NCI-H460 (cell line): ENCODE measurements at regions not wholly inside any gene's neighbourhood (a gene's known extent, or its start where the extent isn't known, plus 50 kb on each side); places are given as distances from the start of the nearest gene placed in this dataset.
"Not testable (repeated sequence)": the region's sequence is repeated elsewhere in the genome, so short reads cannot be mapped to it uniquely, and the experiment has no call there.

ENCODE experiments used
- DNase-seq: peaks from one replicate; pipeline ENCODE4 v3.0.0-alpha.2; 2016; ENCODE audit warnings: low read depth; ENCODE audit errors: extremely low read depth

DNA sequence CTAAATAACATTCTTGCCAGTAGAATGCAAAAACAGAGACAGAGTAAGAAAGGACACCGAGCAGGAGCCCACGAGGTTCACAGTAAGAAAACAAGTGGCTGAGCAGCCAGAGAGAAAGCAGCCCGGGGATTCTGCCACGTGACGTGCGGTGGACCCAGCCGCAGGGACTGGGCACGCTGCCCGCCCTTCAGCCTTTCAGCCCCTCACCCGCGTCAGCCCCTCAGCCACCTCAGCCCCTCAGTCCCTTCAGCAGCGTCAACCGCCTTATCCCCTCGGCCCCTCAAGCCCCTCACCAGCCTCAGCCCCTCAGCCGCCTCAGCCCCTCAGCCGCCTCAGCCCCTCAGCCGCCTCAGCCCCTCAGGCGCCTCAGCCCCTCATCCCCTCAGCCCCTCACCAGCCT lies 1532.2 kb downstream of the REEP3 start:
- DNase-seq: not testable (repeated sequence)

DNA sequence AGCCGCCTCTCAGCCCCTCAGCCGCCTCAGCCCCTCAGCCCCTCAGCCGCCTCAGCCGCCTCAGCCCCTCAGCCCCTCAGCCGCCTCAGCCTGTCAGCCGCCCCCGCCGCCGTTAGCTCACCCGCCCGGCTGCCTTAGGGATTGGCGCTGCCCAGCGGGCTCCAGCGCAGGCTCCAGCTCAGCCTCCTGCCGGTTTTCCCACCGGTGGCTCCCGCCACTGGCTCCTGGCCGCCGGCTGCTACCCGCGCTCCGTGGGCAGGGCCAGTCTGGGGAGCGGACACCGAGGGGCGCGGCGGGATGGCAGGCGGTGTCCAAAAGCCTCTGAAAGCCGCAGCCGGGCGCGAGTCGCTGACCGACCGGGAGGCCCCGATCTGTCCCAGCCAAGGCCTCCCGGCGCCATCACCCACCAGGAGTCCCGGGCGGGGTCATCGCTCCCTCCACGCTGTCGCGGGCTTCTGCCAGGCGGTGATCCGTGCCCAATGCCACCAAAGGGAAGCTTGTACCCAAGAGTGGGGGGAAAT lies 1532.7 kb downstream of the REEP3 start:
- not testable (repeated sequence) for DNase-seq

DNA sequence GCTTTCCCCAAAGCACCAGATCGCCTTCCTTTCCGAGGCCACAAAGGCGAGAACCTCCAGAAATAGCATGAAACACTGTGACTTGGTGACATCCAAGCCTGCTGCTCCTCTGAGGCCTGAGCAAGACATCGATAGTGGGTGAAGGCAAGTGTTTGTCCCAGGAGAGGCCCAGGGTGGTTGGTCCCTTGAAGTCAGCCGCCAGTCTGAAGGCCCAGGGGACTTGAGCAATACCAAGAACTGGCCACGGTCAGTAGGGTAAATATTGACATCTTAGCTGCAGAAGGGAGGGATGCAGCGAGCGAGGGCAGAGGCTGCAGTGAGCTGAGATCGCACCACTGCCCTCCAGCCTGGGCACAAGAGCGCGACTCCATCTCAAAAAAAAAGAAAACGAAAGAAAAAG lies 1533.5 kb downstream of the REEP3 start:
- not testable (repeated sequence) for DNase-seq

DNA sequence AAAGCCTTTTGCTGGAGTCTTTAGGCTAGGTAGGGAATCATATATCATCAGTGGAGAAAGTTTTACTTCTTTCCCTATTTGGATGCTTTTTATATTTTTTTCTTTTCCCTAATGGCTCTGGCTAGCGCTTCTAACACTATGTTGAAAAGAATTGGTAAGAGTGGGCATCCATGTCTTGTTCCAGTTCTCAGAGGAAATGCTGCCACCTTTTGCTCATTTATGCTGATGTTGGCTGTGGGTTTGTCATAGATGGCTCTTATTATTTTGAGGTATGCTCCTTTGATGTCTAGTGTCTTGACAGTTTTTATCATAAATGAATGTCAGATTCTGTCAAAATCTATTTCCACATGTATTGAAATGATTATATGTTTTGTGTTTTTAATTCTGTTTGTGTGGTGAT lies 1544.1 kb downstream of the REEP3 start:
- DNase-seq: no peak

DNA sequence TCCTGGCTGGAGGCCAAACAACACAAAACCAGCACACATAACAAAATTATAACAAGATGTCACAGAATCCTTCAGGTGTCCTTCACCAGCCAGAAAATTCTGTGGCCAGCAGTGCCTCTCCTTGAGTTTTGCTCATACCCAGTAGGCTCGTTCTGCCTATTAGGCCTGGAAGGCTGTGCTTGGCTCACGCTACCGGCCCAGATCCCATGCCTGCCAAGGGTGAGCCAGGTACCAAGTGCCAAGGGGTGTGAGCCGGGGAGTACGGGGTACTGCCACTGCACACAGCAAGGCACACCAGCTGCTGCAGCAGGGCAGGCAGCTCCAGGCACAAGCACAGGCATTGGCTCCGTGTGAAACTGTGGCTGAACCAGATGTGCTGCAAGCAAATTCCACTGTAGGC lies 1562.0 kb downstream of the REEP3 start:
- no peak for DNase-seq

DNA sequence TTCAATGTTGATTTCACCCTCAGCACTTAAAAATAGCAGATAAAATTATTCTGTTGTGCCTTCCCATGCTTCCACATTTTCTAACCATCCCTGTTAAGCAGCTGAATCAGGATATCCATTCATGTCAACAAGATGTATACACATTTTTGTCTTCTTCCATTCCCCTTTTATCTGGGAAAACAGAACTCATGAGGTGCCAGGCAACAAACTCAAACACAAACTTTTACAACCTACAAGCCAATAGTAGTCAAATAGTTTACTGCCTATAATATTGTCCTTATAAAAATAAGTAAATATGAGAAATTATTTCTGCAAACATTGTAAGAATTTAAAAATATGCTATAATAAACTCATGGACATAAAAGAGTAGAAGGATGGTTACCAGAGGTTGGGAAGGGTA lies 1569.8 kb downstream of the REEP3 start:
- DNase-seq: no peak

DNA sequence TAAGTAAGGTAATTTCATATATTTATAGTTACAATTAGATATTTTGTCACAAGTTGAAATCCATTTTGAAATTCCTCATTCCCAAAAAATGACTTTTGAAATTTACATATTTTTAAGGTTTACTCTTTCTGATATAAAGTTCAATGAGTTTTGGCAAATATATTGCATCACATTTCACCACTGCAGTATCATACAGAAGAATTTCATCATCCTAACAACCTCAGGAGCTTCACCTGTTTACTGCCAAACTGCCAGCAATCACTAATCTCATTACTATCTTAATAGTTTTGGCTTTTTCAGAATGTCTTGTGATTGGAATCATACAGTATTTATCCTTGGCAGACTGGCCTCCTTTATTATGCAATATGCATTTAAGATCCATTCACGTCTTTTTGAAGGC lies 1578.9 kb downstream of the REEP3 start:
- DNase-seq: no peak

DNA sequence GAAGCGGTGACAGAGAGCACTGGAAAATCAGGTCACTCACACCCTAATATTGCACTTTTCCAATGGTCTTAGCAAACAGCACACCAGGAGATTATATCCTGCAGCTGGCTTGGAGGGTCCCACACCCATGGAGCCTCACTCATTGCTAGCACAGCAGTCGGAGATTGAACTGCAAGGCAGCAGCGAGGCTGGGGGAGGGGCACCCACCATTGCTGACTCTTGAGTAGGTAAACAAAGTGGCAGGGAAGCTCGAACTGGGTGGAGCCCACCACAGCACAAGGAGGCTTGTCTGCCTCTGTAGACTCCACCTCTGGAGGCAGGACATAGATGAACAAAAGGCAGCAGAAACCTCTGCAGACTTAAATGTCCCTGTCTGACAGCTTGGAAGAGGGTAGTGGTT lies 1579.7 kb downstream of the REEP3 start:
- DNase-seq: not testable (repeated sequence)

DNA sequence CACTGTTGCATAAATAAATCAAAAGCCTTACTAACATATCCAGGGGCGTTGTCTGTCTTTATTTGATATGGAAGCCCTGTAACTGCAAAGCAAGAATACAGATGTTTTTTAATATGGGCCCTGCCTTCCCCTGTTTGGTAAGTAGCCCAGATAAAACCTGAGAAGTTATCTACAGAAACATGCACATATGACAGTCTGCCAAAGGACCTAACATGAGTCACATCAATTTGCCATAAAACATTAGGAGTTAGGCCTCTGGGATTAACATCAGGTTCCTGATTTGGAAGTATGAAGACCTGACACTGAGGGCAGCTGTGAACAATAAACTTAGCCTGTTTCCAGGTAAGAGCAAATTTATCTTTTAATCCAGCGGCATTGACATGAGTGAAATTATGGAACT lies 1588.8 kb downstream of the REEP3 start:
- no peak for DNase-seq

DNA sequence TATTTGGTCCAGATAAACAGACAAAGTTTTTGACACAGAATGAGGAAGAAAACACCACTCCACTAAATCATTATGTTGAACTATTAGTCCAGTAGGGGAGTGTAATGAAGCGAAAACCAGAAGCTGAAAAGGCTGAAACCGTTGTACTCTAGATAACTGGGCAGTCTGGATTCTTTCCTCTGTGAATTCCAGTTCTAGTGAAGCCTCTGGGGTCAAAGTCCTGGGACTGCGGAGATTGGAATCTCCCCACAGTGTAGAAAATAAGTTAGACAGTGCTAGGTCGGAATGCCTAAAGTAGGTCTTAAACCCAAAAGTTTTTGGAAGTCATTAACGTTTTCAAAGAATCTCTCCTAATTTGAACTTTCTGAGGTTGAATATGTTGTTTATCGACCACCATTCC lies 1589.9 kb downstream of the REEP3 start:
- DNase-seq: not testable (repeated sequence)

DNA sequence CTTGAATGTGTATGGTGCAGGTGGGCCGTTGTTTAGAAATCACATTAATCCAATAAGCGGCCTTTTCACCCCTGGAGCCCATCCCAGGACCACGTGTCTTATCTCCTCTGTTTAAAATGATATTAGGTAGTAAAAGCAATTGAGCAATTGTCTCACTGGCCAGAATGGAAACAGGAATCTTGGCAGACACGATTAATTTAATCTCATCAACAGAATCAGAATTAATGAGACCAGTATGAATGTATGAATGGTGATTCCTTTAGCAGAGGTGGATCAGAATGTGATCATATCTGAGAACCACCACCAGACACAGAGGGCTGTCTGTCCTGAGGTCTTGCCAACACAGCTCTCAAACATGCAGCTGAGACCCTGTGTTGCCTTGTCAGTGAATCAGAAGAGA lies 1591.4 kb downstream of the REEP3 start:
- DNase-seq: no peak

DNA sequence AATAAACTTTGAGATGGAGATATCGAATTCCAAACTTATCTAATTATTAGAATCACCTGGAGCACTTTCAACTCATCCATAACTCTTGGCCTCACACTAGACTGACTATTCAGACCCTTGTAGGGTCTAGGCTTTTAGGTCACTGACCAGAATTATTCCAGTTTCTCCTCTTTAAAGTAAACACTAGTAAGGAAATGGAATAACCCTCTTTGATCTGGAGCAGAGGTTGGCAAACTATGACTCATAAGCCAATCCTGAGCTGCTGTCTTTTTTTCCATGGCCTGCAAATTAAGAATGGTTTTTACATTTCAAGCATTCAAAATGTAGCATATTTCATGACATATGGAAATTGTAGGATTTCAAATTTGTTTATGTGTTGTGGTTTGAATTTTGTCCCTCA lies 1601.9 kb downstream of the REEP3 start:
- DNase-seq: no peak

DNA sequence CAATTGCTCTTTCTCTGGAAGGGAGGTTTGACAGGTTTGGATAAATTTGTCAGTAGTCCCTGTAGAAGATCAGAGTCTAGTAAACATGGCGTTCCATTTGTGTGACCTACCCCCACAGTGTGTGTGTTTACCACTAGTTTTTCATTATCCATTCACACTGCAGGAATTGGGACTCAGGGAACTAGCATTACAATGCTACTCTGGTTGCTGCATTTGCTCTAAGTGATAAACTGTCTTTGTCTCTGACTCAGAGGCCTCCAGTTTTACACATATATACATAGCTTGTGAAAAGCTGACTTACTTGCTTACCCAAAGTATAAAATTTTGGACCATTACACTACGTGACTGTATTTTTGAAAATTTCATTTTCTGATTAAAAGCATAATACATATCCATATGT lies 1604.0 kb downstream of the REEP3 start:
- no peak for DNase-seq

DNA sequence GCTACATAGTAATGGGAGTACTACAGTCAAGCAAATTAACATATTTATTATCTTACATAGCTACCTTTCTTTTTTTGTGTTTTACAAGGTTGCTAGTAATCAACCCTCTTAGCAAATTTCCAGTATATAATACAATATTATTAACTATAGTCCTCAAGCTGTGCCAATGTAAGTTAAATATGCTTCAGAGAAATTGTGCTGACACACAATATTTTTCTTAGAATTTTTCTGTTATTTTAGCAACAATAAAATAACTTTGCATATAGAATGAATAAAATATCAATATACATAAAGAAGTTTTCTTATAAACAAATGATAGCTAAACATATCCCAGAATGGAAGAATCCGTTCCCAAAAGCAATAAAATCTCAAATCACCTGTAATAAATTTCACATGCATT lies 1605.1 kb downstream of the REEP3 start:
- DNase-seq: no peak

DNA sequence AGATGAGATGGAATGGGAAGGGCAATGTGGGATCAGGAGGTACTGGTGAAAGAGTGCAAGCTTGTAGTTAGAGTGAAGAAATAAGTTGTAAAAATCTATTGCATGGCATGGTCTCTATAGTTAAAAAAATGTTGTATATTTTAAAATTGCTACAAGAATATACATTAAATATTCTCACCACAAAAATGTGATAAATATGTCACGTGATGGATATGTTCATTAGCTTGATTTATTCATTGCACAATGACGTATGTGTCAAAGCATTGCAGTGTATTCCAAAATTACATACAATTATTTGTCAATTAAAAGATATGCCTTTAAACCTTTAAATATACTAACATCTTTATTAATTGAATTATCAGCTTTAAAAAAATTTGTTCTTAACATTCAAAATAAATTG lies 1607.1 kb downstream of the REEP3 start:
- no peak for DNase-seq

DNA sequence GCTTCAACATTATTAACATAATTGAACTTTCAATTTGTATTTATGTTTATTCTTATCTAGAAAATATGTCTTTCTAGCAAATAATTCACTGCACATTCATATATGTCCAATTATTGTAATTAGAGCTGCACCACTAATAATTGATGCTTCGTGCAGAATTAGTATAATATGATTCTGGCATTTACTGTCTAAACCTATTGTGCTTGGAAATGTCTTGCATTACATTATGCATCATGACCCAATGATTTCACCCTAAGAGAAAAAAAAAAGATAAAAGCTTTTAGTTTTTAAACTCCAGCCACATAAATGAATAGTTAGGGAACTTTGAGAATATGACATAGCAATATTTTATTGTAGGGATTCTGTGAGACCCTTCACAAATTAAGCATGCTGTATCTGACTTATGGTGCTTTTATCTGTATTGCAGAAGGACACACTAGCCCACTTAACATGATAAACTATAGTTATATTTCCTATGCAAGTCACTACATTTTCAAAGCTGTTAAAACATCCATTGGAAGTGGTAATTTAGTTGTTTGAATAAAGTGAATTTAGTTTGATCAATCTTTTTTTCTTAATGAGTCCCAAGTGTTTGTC lies 1609.1 kb downstream of the REEP3 start:
- DNase-seq: no peak

DNA sequence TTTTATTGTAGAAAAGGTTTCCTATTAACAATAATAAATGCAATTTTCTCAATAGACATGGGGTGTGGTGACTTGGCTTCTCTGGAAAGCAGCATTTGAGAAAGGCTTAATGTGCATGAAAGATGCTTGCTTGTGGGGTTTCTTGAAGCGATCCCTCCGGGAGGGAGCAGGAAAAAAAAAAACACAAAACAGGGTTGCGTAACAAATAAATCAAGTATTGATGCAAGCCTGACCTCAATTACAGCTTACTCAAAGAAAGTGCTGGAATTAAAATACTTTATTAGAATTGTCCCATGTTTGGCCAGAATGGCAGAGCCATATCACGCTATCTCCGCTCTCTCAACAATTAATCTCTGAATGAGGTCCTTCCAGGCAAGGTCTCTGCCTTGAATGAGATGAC lies 1612.5 kb downstream of the REEP3 start:
- DNase-seq: no peak

DNA sequence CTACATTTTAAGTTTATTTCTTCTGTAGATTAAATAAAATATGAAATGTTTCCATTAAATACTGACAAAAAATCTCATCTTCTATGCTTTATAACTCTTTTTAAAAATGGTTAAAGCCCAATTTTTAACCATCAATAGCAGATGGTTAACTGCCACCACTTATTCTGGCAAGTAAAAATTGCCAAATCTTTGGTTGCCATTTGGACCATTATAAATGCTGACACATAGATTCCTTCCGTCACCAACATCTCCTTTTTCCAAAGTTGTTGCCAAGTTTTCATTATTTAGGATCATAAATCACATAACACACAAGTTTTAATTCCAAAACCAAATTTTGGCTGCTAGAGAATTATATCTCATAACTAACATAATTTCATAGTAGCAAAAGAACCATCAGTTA lies 1614.3 kb downstream of the REEP3 start:
- no peak for DNase-seq

DNA sequence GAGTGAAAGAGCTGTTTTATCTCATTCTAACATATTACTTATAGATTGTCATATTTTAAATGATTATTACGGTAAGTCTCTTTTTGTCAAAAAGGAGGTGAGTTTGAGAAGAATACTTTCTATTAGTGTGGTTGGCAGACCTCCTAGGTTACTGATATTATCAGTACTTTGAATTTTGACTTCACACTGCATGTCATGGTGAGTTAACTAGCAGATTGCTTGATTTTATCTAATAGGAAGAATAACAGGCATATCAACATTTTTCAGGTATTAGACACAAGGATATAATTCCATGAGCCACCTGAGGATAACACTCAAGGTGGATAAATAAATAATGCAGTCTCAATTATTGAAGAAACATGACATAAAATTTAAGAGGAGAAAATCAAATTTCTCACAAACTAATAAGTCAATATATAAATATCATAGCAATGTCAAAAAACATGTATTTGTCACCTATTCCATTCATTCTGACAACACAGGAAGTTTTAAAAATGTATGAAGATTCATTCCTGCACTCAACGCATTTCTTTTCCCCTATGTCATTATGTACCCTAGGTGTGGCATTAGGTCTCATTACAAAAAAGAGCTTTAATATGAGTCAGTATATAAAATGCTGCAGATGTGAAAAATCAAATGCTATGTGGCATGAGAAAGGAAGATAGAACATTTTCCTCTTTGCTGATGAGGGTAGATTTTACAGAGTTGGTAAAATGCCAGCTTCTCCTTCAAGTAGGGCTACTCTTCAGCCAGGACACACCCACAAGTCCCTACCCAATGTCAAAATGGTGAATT lies 1621.6 kb downstream of the REEP3 start:
- DNase-seq: no peak

DNA sequence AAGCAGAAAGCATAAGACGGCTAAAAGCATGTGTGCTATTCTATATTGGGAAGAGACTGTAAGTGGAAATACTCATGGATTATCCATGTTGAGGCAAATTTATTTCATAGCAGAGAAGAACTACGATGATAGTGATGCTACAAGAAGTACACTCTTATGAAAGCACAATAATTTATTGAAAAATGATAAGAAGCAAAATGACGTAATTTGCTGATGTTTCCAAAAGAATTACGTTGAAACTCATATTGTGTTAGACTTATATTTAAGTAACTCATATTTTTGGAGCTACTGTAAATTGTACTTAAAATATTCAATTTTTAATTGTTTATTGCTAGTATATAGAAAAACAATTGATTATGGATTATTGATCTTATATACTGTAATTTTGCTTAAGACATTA lies 1622.5 kb downstream of the REEP3 start:
- DNase-seq: no peak

DNA sequence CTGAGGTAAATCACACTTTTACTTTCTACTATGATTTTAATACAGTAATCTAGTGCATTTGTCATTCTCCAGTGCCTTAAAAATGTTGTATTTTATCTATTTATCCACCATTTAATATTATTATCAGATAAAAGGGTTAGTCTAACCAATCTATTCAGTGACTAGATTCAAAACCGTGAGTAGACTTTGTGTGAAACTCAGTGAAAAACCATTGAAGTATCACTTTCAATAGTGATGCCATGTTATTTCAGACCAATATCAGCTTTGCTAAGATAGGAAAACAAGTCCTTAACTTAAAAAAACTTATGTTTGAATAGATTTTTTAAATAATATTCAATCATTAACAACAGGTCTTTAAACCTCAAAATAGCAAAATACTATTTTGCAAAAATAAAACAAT lies 1628.7 kb downstream of the REEP3 start:
- DNase-seq: no peak

DNA sequence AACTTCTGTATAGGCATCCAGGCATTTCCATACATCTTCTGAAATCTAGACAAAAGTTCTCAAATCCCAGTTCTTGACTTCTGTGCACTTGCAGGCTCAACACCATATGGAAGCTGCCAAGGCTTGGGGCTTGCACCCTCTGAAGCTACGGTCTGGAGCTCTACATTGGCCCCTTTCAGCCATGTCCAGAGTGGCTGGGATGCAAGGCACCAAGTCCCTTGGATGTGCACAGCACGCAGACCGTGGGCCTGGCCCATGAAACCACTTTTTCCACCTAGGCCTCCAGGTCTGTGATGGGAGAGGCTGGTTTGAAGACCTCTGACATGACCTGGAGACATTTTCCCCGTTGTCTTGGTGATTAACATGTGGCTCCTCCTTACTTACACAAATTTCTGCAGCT lies 1645.1 kb downstream of the REEP3 start:
- no peak for DNase-seq
